ENCODE measurements at regions not wholly inside any gene's neighbourhood (a gene's known extent, or its start where the extent isn't known, plus 50 kb on each side); places are given as distances from the start of the nearest gene placed in this dataset.
A peak's percentile ranks its signal among the peaks of the same experiment; 100 is the strongest.

DNA sequence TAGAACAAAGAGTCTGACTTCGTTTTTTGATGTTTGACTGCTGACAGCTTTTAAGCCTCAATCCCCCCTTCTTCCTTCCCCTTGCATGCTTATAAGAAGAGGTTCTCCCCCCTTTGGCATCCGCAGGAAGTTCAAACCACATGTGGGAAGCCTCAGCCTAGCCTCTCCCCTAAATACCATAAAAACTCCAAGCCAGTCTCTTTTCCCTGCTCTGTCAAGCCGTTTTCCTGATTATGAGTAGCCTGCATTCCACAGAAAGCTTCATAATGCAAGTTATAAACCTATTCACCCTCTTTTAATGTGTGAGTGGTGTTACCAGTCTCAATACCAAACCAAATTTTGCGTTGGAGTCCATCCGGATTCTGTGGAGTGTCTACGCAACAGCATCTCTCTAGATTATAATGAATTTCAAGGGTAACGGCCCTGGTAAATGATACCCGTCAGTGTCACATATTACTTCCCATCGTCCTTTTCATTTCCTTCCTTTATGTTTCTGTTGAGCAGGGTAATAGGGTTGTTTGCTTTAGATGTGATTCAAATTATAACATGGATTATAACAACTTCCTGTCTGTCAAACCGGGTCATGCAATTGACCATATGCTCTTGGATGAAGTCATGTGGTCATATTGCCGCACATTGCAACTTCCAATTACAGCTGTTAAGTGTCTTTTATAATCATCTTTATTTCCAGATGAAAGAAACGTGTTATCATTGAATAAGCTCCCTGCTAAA is 717.5 kb downstream of the RWDD3 start:
- TF ChIP-seq, protein P1, sequence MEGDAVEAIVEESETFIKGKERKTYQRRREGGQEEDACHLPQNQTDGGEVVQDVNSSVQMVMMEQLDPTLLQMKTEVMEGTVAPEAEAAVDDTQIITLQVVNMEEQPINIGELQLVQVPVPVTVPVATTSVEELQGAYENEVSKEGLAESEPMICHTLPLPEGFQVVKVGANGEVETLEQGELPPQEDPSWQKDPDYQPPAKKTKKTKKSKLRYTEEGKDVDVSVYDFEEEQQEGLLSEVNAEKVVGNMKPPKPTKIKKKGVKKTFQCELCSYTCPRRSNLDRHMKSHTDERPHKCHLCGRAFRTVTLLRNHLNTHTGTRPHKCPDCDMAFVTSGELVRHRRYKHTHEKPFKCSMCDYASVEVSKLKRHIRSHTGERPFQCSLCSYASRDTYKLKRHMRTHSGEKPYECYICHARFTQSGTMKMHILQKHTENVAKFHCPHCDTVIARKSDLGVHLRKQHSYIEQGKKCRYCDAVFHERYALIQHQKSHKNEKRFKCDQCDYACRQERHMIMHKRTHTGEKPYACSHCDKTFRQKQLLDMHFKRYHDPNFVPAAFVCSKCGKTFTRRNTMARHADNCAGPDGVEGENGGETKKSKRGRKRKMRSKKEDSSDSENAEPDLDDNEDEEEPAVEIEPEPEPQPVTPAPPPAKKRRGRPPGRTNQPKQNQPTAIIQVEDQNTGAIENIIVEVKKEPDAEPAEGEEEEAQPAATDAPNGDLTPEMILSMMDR (IDR thresholded peaks at IDR 0.05): no peak
- Histone ChIP-seq H3K36me3 (ENCODE audit: insufficient read depth, low read length) (no peaks in the 10 kb centered on the region), H3K4me1 (ENCODE audit: insufficient read depth, low read length) (no peaks in the 10 kb centered on the region), H3K9me3 (ENCODE audit: control insufficient read depth in 1 of 2, insufficient read depth in 1 of 2, low read length in 2 of 2) (no peaks in the 10 kb centered on the region), H3K4me3 (ENCODE audit: low read length) (no peak overlapping the region), H3K27me3 (ENCODE audit: control insufficient read depth in 1 of 2, insufficient read depth in 2 of 2, low read length in 2 of 2) (no peaks in the 10 kb centered on the region), H3K27ac (ENCODE audit: low read depth in 1 of 2, low read length in 2 of 2) (no peak overlapping the region)
- Mint-ChIP-seq H3K36me3 (ENCODE audit: low read depth) (no peaks in the 10 kb centered on the region), H3K9me3 (peaks cover 7% of the 10 kb centered on the region), H3K27me3 (no peaks in the 10 kb centered on the region), H3K4me1 (ENCODE audit: low read depth) (no peaks in the 10 kb centered on the region), H3K27ac (no peak overlapping the region), H3K4me3 (no peak overlapping the region)
- no peak for ATAC-seq (ENCODE audit: poor library complexity)
- DNase-seq: peak in 1 of 14 experiments; percentile 0
- ChIA-PET POLR2A (no interaction called here), CTCF (no interaction called here)
- intact Hi-C loops (cut with DNase I, micrococcal nuclease): no loop called here

DNA sequence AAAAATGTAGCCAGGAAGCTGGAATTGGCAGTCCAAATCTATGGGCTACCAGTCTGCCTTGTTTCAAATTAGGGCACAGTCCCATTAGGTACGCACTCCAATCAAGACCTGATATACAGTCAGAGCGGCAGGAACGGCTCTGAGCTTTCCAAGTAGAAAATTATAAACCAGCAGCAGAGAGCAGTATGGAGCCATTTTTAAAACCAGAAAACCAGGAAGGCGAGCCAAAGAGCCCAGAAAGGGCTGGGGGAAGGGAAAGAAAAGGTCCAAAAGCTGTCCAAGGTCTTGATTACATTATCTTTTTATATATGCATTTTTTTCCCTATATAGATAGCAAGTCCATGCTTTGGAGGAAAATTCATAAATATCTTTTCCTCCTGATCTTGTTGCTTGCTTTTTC is 719.0 kb downstream of the RWDD3 start:
- TF ChIP-seq, protein P1 (IDR thresholded peaks at IDR 0.05): no peak
- Histone ChIP-seq H3K36me3 (ENCODE audit: insufficient read depth, low read length) (no peaks in the 10 kb centered on the region), H3K27ac (ENCODE audit: low read depth in 1 of 2, low read length in 2 of 2) (no peak overlapping the region), H3K4me3 (ENCODE audit: low read length) (no peak overlapping the region), H3K9me3 (ENCODE audit: control insufficient read depth in 1 of 2, insufficient read depth in 1 of 2, low read length in 2 of 2) (no peaks in the 10 kb centered on the region), H3K4me1 (ENCODE audit: insufficient read depth, low read length) (no peaks in the 10 kb centered on the region), H3K27me3 (ENCODE audit: control insufficient read depth in 1 of 2, insufficient read depth in 2 of 2, low read length in 2 of 2) (no peaks in the 10 kb centered on the region)
- H3K36me3 Mint-ChIP-seq (ENCODE audit: low read depth): no peaks in the 10 kb centered on the region
- ChIA-PET POLR2A (no interaction called here), CTCF (no interaction called here)
- ATAC-seq (ENCODE audit: poor library complexity): no peak
- H3K4me3 Mint-ChIP-seq: no peak overlapping the region
- no peaks in the 10 kb centered on the region for H3K27me3 Mint-ChIP-seq
- H3K9me3 Mint-ChIP-seq: peaks cover 9% of the 10 kb centered on the region
- intact Hi-C loops (cut with DNase I, micrococcal nuclease): no loop called here
- no peak for DNase-seq
- H3K27ac Mint-ChIP-seq: no peak overlapping the region
- no peaks in the 10 kb centered on the region for H3K4me1 Mint-ChIP-seq (ENCODE audit: low read depth)

DNA sequence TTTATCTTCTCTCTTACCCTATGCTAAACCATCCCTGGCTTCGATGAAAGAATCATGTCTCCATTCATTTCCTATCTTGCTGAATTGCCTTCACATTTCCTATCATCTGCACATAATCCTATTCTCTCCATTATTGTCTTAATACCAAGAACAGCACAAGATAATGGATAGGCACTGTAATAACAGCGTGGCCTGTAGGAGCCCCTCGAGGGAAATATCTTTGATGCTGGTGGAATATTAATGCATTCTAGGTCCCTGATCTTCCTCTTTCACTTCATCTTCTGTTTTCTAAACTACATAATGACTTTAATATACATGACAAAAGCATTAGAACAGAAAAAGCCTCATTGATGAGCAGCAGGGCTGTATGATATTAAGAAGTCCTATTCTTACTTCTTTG is 720.6 kb downstream of the RWDD3 start:
- intact Hi-C loops (cut with DNase I, micrococcal nuclease): no loop called here
- Histone ChIP-seq H3K36me3 (ENCODE audit: insufficient read depth, low read length) (no peaks in the 10 kb centered on the region), H3K4me3 (ENCODE audit: low read length) (no peak overlapping the region), H3K9me3 (ENCODE audit: control insufficient read depth in 1 of 2, insufficient read depth in 1 of 2, low read length in 2 of 2) (no peaks in the 10 kb centered on the region), H3K27me3 (ENCODE audit: control insufficient read depth in 1 of 2, insufficient read depth in 2 of 2, low read length in 2 of 2) (no peaks in the 10 kb centered on the region), H3K27ac (ENCODE audit: low read depth in 1 of 2, low read length in 2 of 2) (no peak overlapping the region), H3K4me1 (ENCODE audit: insufficient read depth, low read length) (no peaks in the 10 kb centered on the region)
- H3K36me3 Mint-ChIP-seq (ENCODE audit: low read depth): no peaks in the 10 kb centered on the region
- CTCF ChIA-PET: no interaction called here
- POLR2A ChIA-PET: no interaction called here
- ATAC-seq (ENCODE audit: poor library complexity): no peak
- H3K4me3 Mint-ChIP-seq: no peak overlapping the region
- H3K27me3 Mint-ChIP-seq: no peaks in the 10 kb centered on the region
- H3K4me1 Mint-ChIP-seq (ENCODE audit: low read depth): no peaks in the 10 kb centered on the region
- no peak for DNase-seq
- H3K9me3 Mint-ChIP-seq: peaks cover 11% of the 10 kb centered on the region
- no peak overlapping the region for H3K27ac Mint-ChIP-seq
- TF ChIP-seq, protein P1 (IDR thresholded peaks at IDR 0.05): no peak
